ENCODE measurements at regions not wholly inside any gene's neighbourhood (a gene's known extent, or its start where the extent isn't known, plus 50 kb on each side); places are given as distances from the start of the nearest gene placed in this dataset.
"Not testable (repeated sequence)": the region's sequence is repeated elsewhere in the genome, so short reads cannot be mapped to it uniquely, and the experiment has no call there.

GRCh38 chr5:99010294-99010693 lies 81.5 kb upstream of the CHD1 start:
- ChIA-PET CTCF (no interaction called here), POLR2A (no interaction called here)
- no peak overlapping the region for H3K4me3 ChIP-seq (ENCODE audit: low read depth, low read length)
- no peak for DNase-seq (ENCODE audit: low read depth, low spot score)
- no peak for TF ChIP-seq CTCF (IDR thresholded peaks at IDR 0.05; ENCODE audit: insufficient read depth, low read length, missing control alignments)

- CTCF ChIA-PET; DNase-seq (ENCODE audit: low read depth, low spot score); POLR2A ChIA-PET; H3K4me3 ChIP-seq (ENCODE audit: low read depth, low read length): not testable (repeated sequence)
These were observed 79.2 kb upstream of the CHD1 start for GRCh38 chr5:99008009-99008408.

GRCh38 chr5:99005506-99005905 lies 76.7 kb upstream of the CHD1 start:
- POLR2A ChIA-PET, result no interaction called here
- CTCF ChIA-PET, result no interaction called here

GRCh38 chr5:99004960-99005359 lies 76.2 kb upstream of the CHD1 start:
- no peak overlapping the region for H3K4me3 ChIP-seq (ENCODE audit: low read depth, low read length)
- ChIA-PET CTCF (no interaction called here), POLR2A (no interaction called here)
- TF ChIP-seq CTCF (IDR thresholded peaks at IDR 0.05; ENCODE audit: insufficient read depth, low read length, missing control alignments), result no peak
- no peak for DNase-seq (ENCODE audit: low read depth, low spot score)

More at GRCh38 chr5:99005506-99005905, 76.7 kb upstream of the CHD1 start:
- H3K4me3 ChIP-seq (ENCODE audit: low read depth, low read length), result no peak overlapping the region
- no peak for DNase-seq (ENCODE audit: low read depth, low spot score)
- no peak for TF ChIP-seq CTCF (IDR thresholded peaks at IDR 0.05; ENCODE audit: insufficient read depth, low read length, missing control alignments)

GRCh38 chr5:99000876-99001275 lies 72.1 kb upstream of the CHD1 start:
- POLR2A ChIA-PET, result no interaction called here
- H3K4me3 ChIP-seq (ENCODE audit: low read depth, low read length), result no peak overlapping the region
- TF ChIP-seq CTCF (IDR thresholded peaks at IDR 0.05; ENCODE audit: insufficient read depth, low read length, missing control alignments), result no peak
- CTCF ChIA-PET, result no interaction called here
- no peak for DNase-seq (ENCODE audit: low read depth, low spot score)

- TF ChIP-seq CTCF (IDR thresholded peaks at IDR 0.05; ENCODE audit: insufficient read depth, low read length, missing control alignments), result no peak
- ChIA-PET CTCF (no interaction called here), POLR2A (no interaction called here)
These were observed 71.4 kb upstream of the CHD1 start for GRCh38 chr5:99000221-99000620.

GRCh38 chr5:98999631-99000030 lies 70.8 kb upstream of the CHD1 start:
- DNase-seq (ENCODE audit: low read depth, low spot score), result no peak
- ChIA-PET CTCF (no interaction called here), POLR2A (no interaction called here)
- no peak overlapping the region for H3K4me3 ChIP-seq (ENCODE audit: low read depth, low read length)
- no peak for TF ChIP-seq CTCF (IDR thresholded peaks at IDR 0.05; ENCODE audit: insufficient read depth, low read length, missing control alignments)

More at GRCh38 chr5:99000221-99000620, 71.4 kb upstream of the CHD1 start:
- DNase-seq (ENCODE audit: low read depth, low spot score), result no peak
- no peak overlapping the region for H3K4me3 ChIP-seq (ENCODE audit: low read depth, low read length)

Measured in AG04449 (cell line).